ENCODE measurements at regions not wholly inside any gene's neighbourhood (a gene's known extent, or its start where the extent isn't known, plus 50 kb on each side); places are given as distances from the start of the nearest gene placed in this dataset.

GRCh38 chr2:188045016-188045415, 246.7 kb upstream of the GULP1 start:
- TF ChIP-seq, protein P1, sequence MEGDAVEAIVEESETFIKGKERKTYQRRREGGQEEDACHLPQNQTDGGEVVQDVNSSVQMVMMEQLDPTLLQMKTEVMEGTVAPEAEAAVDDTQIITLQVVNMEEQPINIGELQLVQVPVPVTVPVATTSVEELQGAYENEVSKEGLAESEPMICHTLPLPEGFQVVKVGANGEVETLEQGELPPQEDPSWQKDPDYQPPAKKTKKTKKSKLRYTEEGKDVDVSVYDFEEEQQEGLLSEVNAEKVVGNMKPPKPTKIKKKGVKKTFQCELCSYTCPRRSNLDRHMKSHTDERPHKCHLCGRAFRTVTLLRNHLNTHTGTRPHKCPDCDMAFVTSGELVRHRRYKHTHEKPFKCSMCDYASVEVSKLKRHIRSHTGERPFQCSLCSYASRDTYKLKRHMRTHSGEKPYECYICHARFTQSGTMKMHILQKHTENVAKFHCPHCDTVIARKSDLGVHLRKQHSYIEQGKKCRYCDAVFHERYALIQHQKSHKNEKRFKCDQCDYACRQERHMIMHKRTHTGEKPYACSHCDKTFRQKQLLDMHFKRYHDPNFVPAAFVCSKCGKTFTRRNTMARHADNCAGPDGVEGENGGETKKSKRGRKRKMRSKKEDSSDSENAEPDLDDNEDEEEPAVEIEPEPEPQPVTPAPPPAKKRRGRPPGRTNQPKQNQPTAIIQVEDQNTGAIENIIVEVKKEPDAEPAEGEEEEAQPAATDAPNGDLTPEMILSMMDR (IDR thresholded peaks at IDR 0.05) = no peak

GRCh38 chr2:188046437-188046836, 245.2 kb upstream of the GULP1 start:
- TF ChIP-seq, protein P1 (IDR thresholded peaks at IDR 0.05) = no peak

DNA sequence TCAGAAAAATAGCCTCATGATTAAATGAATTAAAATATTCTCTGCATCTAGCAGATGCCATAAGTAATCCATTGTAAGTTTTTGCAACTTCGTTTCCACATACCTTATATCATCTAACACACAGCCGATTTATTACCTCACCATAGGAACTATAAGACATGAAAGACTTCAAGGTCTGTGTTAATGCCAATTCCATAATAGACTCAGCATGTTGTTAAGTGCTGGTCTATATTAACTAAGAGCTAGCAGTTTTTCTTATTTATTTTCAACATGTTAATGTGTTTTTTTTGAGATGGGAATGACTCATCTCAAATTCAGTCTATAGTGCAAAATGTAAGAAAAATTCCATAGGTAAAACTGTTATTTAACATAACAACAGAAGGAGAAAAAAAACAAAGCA, 243.9 kb upstream of the GULP1 start:
- TF ChIP-seq, protein P1 (IDR thresholded peaks at IDR 0.05) = no peak

DNA sequence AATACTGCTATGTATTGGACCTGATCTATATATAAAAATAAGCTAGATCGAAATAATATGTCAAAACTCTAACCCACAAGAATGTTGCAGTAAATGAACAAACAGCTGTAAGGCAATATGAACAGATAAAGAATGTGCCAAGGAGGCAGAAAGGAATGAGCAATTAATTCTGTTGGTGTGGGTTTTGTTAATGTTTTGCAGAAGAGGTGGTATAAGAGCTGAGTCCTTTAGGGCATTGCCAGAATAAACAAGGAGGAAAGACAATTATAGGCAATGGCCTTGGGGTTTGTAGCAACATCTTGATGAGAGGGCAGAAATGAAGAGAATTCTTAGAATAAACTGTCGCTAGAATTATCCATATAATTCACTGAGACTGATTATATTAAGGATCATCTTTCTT, 240.9 kb upstream of the GULP1 start:
- TF ChIP-seq, protein P1 (IDR thresholded peaks at IDR 0.05) = no peak

GRCh38 chr2:188051706-188052105, 240.0 kb upstream of the GULP1 start:
- TF ChIP-seq, protein P1 (IDR thresholded peaks at IDR 0.05) = no peak

DNA sequence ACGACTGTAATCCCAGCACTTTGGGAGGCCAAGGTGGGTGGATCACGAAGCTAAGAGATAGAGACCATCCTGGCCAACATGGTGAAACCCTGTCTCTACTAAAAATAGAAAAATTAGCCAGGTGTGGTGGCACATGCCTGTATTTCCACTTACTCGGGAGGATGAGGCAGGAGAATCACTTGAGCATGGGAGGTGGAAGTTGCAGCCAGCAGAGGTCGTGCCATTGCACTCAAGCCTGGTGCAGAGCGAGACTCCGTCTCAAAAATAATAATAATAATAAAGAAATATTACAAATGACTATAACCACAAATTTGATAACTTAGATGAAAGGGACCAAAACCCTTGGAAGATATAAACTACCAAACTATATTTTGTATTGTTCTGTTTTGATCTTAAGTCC, 226.3 kb upstream of the GULP1 start:
- TF ChIP-seq, protein P1 (IDR thresholded peaks at IDR 0.05) = no peak

DNA sequence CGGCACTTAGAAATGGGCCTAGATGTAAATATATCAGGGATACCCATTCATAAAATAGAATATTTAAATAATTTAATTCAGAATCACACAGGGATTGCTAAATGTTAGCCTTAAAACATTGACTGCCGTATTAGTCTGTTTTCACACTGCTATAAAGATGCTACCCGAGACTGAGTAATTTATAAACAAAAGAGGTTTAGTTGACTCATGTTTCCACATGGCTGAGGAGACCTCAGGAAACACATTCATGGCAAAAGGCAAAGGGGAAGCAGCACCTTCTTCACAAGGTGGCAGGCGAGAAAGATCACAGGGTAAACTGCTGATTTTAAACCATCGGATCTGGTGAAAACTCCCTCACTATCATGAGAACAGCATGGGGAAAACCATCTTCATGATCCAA, 223.6 kb upstream of the GULP1 start:
- TF ChIP-seq, protein P1 (IDR thresholded peaks at IDR 0.05) = no peak
